Muscle of arm (tissue), 1 donor: ENCODE measurements at regions not wholly inside any gene's neighbourhood (a gene's known extent, or its start where the extent isn't known, plus 50 kb on each side); places are given as distances from the start of the nearest gene placed in this dataset.
"Not testable (repeated sequence)": the region's sequence is repeated elsewhere in the genome, so short reads cannot be mapped to it uniquely, and the experiment has no call there.

ENCODE experiments used
- DNase-seq: peaks from one replicate; pipeline ENCODE4 v3.0.0-alpha.2; 2013

GRCh38 chr1:65527190-65527589, 106.7 kb downstream of the LEPR start:
- no peak for DNase-seq

DNA sequence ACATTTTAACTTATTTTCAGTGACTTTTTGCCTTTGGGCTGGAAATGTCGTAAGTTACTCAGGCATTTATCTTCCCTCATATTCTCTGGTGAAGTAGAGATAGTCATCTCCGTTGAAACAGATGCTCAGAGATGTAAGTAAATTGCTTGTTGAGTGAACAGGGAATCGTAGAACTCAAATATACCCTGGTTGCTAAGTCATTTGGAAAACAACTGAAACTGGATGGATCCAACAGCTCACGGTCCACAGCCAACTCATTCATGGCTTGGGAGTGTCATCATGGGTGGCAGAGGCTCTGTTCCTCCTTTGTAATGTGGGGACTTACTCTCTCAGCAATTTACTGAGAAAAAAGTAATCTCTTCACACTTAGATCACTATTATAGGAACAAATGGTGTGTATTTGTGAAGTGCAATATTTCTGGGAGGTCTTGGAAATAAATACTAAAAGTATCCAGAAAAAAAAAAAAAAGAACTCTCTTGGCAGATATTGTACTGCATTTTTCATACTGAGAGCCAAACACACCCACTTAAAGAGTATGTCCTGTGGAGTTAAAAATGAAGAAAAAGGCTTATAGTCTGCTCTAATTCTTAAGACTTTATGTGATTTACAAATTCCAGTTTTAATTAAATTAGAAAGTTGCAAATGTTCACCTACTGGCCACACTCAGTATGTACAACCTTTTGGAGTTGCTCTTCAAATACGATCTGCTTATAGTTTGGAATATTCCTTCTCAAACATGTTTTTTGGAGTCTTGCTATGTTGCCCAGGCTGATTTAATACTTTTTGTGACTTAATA, 107.4 kb downstream of the LEPR start:
- peak; percentile 64 for DNase-seq

DNA sequence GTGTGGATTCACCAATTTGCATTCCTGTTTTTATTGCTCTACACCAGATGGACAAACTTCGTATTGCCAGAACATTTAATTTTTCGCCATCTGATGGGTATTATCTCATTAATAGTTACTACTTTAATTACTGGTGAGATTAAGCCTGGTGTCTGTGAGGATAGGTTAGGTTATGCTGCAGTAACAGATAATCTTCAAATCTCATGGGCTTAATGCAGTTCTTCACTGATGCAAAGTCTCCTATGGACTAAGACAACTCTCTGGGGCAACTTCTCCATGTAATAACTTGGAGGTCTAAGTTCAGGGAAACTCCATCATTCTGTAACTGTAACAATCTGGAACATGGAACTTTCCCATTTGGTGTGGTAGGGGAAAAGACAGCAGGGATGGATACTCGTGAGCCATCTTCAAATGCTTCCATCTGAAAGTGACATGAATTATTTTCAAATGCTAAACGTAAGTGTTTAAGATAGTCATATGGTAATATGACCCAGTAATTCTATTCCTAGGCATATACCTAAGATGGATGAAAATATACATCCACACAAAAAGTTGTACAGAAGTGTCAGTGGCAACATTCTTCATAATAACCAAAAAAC, 111.6 kb downstream of the LEPR start:
- no peak for DNase-seq

GRCh38 chr1:65535981-65536380, 115.5 kb downstream of the LEPR start:
- no peak for DNase-seq

- DNase-seq: no peak
Measured at GRCh38 chr1:65538086-65538485, 117.6 kb downstream of the LEPR start.

DNA sequence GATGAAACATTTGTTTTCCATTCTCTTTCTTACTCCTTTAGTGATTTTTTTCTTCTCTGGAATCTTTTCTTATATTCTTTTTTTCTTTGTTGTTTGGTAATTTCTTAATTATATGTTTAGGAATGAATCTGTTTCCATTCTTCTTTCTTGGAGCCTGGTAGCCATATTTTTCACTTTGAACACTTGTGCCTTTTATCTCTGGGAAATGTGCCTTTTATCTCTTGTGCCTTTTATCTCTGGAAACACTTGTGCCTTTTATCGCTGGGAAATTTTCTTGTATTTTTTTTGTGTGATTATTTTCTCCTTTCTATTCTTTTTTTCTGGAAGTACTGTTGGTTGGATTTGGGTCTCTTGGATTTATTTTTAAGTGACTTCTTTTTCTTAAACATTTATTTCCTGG, 118.2 kb downstream of the LEPR start:
- no peak for DNase-seq

DNA sequence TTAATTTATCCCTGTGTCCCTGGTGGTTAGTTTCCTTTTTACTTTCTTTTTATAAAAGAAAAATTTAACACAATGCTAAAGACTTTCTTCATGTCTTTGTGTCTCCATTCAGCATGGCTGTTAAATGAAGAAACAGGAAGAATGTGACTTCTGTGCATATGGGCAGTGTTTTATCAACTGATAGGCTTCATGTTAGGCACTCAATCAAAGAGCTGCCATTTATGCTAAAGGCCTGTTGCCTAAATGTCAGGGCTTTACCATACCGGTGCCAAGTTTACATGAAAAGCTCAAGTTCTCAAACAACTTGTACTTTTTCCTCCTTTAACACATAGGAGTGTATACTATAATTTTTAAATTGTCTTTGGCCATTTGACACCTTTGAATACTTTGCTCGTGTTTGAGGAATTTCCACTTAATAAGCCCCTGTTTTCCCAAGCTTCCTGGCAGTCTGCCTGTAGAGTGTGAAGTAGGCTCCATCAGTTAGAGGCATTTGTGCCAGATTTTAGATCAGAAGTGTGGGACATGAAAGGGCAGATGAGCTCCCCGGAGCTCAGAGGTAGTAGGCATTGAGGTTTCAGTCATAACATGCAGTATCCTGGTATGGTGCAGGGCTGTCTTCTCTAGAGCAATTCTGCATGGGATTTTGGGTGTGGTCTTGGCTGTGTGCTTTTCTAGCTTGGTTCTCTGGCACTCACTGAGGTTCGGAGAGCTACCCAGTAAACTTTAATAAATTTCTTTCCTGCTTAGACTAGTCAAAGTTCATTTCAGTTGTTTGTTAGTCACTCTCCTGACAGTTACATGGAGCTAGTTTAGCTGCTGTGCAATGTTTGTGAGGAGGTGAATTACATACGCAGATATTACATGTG, 119.0 kb downstream of the LEPR start:
- DNase-seq: no peak

- DNase-seq: no peak
Measured at GRCh38 chr1:65541161-65541560, 120.7 kb downstream of the LEPR start.

DNA sequence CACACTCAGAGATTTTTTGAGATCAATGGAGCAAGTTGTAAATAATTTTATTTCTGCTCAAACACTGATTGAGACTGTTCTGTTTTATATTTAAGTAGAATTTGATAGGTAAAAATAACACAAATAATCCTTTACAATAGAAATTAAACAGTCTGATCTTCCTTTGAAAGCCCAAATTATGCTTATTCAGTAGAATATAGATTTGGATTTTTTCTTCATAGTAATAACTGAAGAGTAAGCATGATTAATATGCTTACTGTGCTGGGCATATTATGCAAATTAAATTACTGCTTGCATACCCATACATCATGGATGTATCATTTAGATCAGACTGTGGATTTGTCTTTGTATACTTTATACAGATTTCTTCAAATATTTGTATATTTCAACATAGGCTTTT, 121.4 kb downstream of the LEPR start:
- no peak for DNase-seq

DNA sequence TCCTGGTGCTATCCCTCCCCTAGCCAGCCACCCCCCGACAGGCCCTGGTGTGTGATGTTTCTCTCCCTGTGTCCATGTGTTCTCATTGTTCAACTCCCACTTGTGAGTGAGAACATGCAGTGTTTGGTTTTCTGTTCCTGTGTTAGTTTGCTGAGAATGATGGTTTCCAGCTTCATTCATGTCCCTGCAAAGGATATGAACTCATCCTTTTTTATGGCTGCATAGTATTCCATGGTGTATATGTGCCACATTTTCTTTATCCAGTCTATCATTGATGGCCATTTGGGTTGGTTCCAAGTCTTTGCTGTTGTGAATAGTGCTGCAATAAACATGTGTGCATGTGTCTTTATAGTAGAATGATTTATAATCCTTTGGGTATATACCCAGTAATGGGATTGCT, 122.1 kb downstream of the LEPR start:
- DNase-seq: not testable (repeated sequence)

GRCh38 chr1:65550306-65551010, 130.0 kb downstream of the LEPR start:
- DNase-seq: not testable (repeated sequence)

DNA sequence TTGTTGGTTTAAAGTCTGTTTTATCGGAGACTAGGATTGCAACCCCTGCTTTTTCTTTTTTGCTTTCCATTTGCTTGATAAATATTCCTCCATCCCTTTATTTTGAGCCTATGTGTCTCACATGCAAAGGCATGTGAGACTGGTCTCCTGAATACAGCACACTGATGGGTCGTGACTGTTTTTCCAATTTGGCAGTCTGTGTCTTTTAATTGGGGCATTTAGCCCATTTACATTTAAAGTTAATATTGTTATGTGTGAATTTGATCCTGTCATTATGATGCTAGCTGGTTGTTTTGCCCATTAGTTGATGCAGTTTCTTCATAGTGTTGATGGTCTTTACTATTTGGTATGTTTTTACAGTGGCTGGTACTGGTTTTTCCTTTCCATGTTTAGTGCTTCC, 132.0 kb downstream of the LEPR start:
- DNase-seq: not testable (repeated sequence)

- DNase-seq: not testable (repeated sequence)
Measured at GRCh38 chr1:65554086-65554764, 133.8 kb downstream of the LEPR start.

GRCh38 chr1:65554829-65555228, 134.4 kb downstream of the LEPR start:
- DNase-seq: no peak

GRCh38 chr1:65558215-65558614, 137.7 kb downstream of the LEPR start:
- no peak for DNase-seq

DNA sequence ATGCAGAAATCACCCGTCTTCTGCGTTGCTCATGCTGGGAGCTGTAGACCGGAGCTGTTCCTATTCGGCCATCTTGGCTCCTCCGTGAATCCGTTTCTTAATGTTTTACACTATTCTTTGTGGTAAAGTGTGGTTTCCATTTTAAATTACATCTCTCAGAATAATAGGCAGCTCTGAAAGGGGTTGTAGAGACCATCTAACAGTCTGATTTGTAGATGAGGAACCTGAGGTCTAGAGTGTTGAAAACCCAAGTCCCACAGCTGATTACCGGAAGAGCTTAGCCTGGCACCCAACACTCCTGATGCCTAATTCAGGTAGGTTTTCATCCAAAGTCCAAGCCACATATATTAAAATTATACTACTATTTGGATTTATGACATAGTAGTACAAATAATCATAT, 144.0 kb downstream of the LEPR start:
- no peak for DNase-seq

DNA sequence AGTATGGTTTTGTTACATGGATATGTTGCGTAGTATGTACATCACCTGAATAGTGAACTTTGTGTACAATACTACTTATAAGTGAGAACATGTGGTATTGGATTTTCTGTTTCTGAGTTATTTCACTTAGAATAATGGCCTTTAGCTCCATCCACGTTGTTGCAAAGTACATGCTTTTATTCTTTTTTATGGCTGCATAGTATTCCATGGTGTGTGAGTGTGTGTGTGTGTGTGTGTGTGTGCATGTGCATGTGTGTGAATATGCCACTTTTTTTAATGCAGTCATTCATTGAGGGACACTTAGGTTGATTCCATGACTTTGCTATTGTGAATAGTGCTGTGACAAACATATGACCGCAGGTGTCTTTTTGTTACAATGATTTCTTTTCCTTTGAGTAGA, 147.8 kb downstream of the LEPR start:
- DNase-seq: no peak

DNA sequence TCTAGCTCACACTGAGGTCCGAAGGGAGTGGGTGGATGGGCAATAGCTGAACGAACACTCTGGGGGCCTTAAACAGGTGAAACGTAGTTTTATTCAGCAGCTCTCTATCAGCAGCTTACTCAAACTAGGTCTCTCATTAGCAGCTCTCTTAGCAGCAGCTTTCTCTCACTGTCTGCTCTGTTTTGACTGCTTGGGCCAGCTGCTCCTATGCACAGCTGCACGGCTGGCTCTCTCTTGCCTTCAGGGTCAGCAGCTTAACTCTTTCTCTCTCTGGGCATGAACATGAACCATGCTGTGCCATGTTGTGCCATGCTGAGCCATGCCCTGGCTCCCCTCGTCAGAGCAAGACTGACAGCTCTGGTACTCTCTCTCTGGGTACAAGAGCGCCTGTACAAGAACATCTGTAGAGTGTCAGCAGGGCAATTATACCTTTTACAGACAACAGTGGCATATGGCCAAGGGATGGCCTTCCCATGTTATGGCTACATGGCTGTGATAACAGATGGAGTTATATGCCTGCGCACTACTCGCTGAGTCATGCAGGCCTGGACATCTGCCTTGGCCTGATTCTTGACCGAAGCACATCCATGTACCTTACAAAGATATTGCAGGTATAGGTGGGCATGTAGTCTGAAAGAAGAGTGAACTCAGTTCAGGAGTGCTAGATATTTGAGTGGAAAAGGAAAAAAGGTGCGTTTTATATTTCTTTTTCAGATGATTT, 152.4 kb downstream of the LEPR start:
- peak; percentile 1 for DNase-seq

GRCh38 chr1:65577278-65577677, 156.8 kb downstream of the LEPR start:
- DNase-seq: no peak

DNA sequence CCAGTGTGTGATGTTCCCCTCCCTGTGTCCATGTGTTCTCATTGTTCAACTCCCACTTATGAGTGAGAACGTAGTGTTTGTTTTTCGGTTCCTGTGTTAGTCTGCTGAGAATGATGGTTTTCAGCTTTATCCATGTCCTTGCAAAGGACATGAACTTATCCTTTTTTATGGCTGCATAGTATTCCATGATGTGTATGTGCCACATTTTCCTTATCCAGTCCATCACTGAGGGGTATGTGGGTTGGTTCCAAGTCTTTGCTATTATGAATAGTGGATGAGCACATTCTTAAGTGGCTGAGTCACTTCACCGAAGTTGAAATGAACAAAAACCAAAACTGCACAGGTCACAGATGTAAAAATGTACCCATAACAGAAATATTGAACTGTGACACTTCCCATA, 157.5 kb downstream of the LEPR start:
- DNase-seq: not testable (repeated sequence)

GRCh38 chr1:65581119-65581518, 160.7 kb downstream of the LEPR start:
- DNase-seq: no peak
